KMS-11 (cell line): ENCODE measurements at regions not wholly inside any gene's neighbourhood (a gene's known extent, or its start where the extent isn't known, plus 50 kb on each side); places are given as distances from the start of the nearest gene placed in this dataset.

Source experiments
- H2AFZ ChIP-seq: fragments of 200-600 bp; sonication (generic); 2 replicates; pipeline ENCODE4 v1.6.1; 2016; ENCODE audit warnings: antibody characterized with exemption, mixed run types, low read depth
- H3K27ac ChIP-seq: fragments of 200-600 bp; sonication (generic); 2 replicates; pipeline ENCODE4 v1.6.1; 2016; ENCODE audit warnings: mild to moderate bottlenecking, mixed run types
- H3K27me3 ChIP-seq: fragments of 200-600 bp; sonication (generic); 2 replicates; pipeline ENCODE4 v1.6.1; 2017; ENCODE audit warnings: mild to moderate bottlenecking, low read depth, mixed run types, moderate library complexity; ENCODE audit not compliant: insufficient read depth
- H3K36me3 ChIP-seq: fragments of 200-600 bp; sonication (generic); 2 replicates; pipeline ENCODE4 v1.6.1; 2017; ENCODE audit warnings: mild to moderate bottlenecking, mixed run types; ENCODE audit not compliant: insufficient read depth
- H3K4me1 ChIP-seq: fragments of 200-600 bp; sonication (generic); 2 replicates; pipeline ENCODE4 v1.6.1; 2016; ENCODE audit warnings: mild to moderate bottlenecking, low read depth, mixed run types; ENCODE audit not compliant: poor library complexity, severe bottlenecking
- H3K4me2 ChIP-seq: fragments of 200-600 bp; sonication (generic); 2 replicates; pipeline ENCODE4 v1.7.0; 2016; ENCODE audit warnings: mild to moderate bottlenecking, mixed run types
- H3K4me3 ChIP-seq: fragments of 200-600 bp; sonication (generic); IDR thresholded peaks from 2 replicates; pipeline ENCODE4 v1.6.1; 2017; ENCODE audit warnings: low read depth, low read length, mixed read lengths; ENCODE audit not compliant: insufficient read depth
- H3K79me2 ChIP-seq: fragments of 200-600 bp; sonication (generic); 2 replicates; pipeline ENCODE4 v1.6.1; 2016; ENCODE audit warnings: low read depth, mixed run types; ENCODE audit not compliant: insufficient read depth
- H3K9ac ChIP-seq: fragments of 200-600 bp; sonication (generic); 2 replicates; pipeline ENCODE4 v1.6.1; 2016; ENCODE audit warnings: mild to moderate bottlenecking, mixed run types
- H4K20me1 ChIP-seq: fragments of 200-600 bp; sonication (generic); 2 replicates; pipeline ENCODE4 v1.6.1; 2016; ENCODE audit warnings: mild to moderate bottlenecking, mixed run types; ENCODE audit not compliant: insufficient read depth
- TF ChIP-seq, protein P1 (sequence below): fragments of 200-600 bp; sonication (generic); conservative IDR thresholded peaks from 2 replicates; pipeline ENCODE4 v1.6.1; 2017; ENCODE audit warnings: low read depth, mild to moderate bottlenecking, antibody characterized with exemption, low read length, moderate library complexity, mixed read lengths

DNA sequence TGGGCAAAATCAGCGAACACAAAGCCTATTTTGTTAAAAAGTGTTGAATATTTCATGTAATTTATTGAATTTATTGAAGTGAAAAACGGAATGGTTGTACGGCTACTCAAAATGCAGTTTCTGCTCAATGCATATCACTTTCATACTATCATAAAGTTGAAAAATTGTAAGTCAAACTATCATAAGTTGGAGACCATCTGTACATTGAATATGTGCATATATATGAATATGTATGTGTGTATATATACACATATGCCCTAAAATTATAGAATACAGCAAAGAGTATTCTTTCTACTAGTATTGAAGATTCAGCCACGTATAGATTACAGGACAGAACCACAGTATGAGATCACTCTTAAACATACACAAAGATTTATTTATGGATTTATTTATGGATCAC, 499.0 kb upstream of the SULF2 start:
- H3K4me2 ChIP-seq, result no peak overlapping the region
- H3K4me1 ChIP-seq, result no peaks in the 10 kb centered on the region
- H3K36me3 ChIP-seq, result no peaks in the 10 kb centered on the region
- no peaks in the 10 kb centered on the region for H4K20me1 ChIP-seq
- peaks cover 38% of the 10 kb centered on the region; the same call in 1 of the 2 replicates for H3K27me3 ChIP-seq
- H3K9ac ChIP-seq, result no peak overlapping the region
- no peak overlapping the region for H3K27ac ChIP-seq
- TF ChIP-seq, protein P1, sequence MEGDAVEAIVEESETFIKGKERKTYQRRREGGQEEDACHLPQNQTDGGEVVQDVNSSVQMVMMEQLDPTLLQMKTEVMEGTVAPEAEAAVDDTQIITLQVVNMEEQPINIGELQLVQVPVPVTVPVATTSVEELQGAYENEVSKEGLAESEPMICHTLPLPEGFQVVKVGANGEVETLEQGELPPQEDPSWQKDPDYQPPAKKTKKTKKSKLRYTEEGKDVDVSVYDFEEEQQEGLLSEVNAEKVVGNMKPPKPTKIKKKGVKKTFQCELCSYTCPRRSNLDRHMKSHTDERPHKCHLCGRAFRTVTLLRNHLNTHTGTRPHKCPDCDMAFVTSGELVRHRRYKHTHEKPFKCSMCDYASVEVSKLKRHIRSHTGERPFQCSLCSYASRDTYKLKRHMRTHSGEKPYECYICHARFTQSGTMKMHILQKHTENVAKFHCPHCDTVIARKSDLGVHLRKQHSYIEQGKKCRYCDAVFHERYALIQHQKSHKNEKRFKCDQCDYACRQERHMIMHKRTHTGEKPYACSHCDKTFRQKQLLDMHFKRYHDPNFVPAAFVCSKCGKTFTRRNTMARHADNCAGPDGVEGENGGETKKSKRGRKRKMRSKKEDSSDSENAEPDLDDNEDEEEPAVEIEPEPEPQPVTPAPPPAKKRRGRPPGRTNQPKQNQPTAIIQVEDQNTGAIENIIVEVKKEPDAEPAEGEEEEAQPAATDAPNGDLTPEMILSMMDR, result no peak
- H2AFZ ChIP-seq, result no peak overlapping the region
- H3K79me2 ChIP-seq, result no peaks in the 10 kb centered on the region
- H3K4me3 ChIP-seq, result no peak overlapping the region

DNA sequence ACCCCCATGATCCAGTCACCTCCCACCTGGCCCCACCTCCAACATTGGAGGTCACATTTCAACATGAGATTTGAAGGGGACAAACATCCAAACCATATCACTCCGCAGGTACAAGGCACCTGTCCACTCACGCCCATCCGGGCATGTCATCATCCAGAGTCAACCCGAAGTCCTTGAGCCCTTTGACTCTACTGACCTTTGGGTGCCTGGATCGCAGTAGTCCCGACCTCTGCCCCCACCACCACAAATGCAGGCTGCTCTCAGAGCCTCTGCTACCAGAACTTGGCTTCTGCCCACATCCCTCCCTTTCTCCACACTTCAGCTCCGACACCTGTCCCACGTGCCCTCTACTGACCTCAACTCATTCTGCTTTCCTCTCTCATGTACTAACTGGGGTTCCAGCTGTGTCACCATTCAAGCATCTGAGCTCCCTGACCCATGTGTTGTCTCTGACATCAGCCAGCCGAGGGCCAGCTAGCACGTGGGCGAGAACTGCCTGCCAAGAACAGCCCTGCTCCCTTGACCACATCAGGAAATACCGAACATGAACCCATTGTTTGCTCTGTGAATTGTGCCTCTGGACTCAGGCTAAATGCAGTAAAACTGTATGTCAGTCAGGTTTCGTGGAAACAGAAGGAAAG, 498.3 kb upstream of the SULF2 start:
- no peak overlapping the region for H3K27ac ChIP-seq
- H3K9ac ChIP-seq, result no peak overlapping the region

DNA sequence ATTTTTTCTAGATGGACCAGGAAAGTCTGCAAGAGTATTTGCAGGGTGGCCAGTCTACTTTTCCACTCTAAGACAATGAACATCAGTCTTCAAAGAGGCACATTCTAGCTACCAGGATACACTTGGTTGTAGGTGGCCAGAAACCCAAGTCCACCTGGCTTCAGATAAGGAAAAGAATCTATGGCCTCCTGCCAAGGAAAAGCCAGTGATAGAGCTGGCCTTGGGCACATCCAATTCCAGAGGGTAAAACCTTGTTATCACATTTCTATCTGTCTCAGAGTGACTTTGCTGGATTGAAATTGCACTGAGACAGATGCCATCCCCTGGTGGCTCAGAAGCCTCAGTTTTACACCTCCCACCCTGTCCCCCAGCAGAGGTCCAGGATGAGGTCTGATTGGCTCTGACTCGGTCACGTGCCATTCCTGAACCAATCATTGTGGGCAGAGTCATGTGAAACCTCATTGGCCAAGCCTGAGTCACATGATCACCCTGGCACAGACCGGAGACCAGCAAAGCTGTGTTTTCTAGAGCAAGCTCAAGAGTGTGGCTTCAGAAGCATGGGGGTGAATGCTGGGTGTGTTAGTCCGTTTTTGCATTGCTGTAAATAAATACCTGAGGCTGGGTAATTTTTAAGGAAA, 497.4 kb upstream of the SULF2 start:
- Histone ChIP-seq H4K20me1 (no peaks in the 10 kb centered on the region), H3K27ac (no peak overlapping the region), H3K27me3 (peaks cover 35% of the 10 kb centered on the region; the same call in 1 of the 2 replicates), H3K4me1 (no peaks in the 10 kb centered on the region), H3K79me2 (no peaks in the 10 kb centered on the region), H3K36me3 (no peaks in the 10 kb centered on the region), H2AFZ (no peak overlapping the region), H3K9ac (no peak overlapping the region), H3K4me3 (no peak overlapping the region), H3K4me2 (no peak overlapping the region)
- TF ChIP-seq, protein P1, result no peak

More for the DNA sequence above, 498.3 kb upstream of the SULF2 start:
- H4K20me1 ChIP-seq, result no peaks in the 10 kb centered on the region
- H3K79me2 ChIP-seq, result no peaks in the 10 kb centered on the region
- H3K4me2 ChIP-seq, result no peak overlapping the region
- no peaks in the 10 kb centered on the region for H3K36me3 ChIP-seq
- no peak overlapping the region for H3K4me3 ChIP-seq
- TF ChIP-seq, protein P1, result no peak
- peaks cover 35% of the 10 kb centered on the region; the same call in 1 of the 2 replicates for H3K27me3 ChIP-seq
- H3K4me1 ChIP-seq, result no peaks in the 10 kb centered on the region
- H2AFZ ChIP-seq, result no peak overlapping the region

DNA sequence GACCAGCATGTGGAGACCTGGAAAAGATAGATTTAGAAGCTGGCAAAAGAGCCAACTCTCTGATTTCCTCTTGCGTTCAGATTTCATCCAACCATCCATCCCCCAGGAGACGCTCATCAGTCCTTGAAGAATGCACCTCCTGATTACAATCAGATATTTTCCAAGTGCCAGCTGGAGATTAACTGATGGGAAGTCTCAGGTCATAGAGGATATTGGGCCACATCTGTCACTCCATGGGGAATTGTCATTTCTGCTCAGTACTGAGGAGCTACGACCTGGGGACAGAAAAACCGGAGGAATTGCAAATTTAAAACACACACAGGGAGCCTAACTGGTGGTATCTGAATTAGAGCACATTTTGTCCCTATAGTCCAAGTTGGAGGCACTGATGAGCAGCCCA, 496.2 kb upstream of the SULF2 start:
- H2AFZ ChIP-seq, result no peak overlapping the region
- H3K4me3 ChIP-seq, result no peak overlapping the region
- no peak overlapping the region for H3K4me2 ChIP-seq

More for the DNA sequence above, 496.2 kb upstream of the SULF2 start:
- no peaks in the 10 kb centered on the region for H3K79me2 ChIP-seq
- H4K20me1 ChIP-seq, result no peaks in the 10 kb centered on the region
- H3K4me1 ChIP-seq, result no peaks in the 10 kb centered on the region
- peaks cover 35% of the 10 kb centered on the region; the same call in 1 of the 2 replicates for H3K27me3 ChIP-seq
- TF ChIP-seq, protein P1, result no peak
- no peak overlapping the region for H3K9ac ChIP-seq
- no peak overlapping the region for H3K27ac ChIP-seq
- no peaks in the 10 kb centered on the region for H3K36me3 ChIP-seq
